ENCODE measurements at regions not wholly inside any gene's neighbourhood (a gene's known extent, or its start where the extent isn't known, plus 50 kb on each side); places are given as distances from the start of the nearest gene placed in this dataset.

- no peak for DNase-seq
- Histone ChIP-seq H4K91ac (ENCODE audit: low read depth, low read length) (no peak overlapping the region), H2BK12ac (ENCODE audit: low read length) (no peak overlapping the region), H3K9me3 (ENCODE audit: insufficient read depth, low read depth, low read length) (no peaks in the 10 kb centered on the region), H2BK5ac (ENCODE audit: low read depth, low read length, poor library complexity) (no peak overlapping the region), H2BK120ac (ENCODE audit: insufficient read depth, low read length, poor library complexity) (no peak overlapping the region), H2AFZ (ENCODE audit: insufficient read depth, low read length, poor library complexity) (no peak overlapping the region), H3K4me1 (ENCODE audit: control insufficient read depth in 1 of 2, insufficient read depth in 2 of 2, low read length in 2 of 2) (no peaks in the 10 kb centered on the region), H3K23ac (ENCODE audit: low read length) (no peak overlapping the region), H3K4ac (ENCODE audit: low read depth, low read length) (no peak overlapping the region), H3K14ac (ENCODE audit: low read length) (no peak overlapping the region), H3K4me3 (ENCODE audit: low read depth, low read length) (no peak overlapping the region), H3K79me1 (ENCODE audit: low read length) (no peaks in the 10 kb centered on the region), H3K4me2 (ENCODE audit: low read length) (no peak overlapping the region), H2AK5ac (ENCODE audit: low read length) (no peak overlapping the region), H4K8ac (ENCODE audit: low read depth, low read length) (no peak overlapping the region), H3K27me3 (ENCODE audit: insufficient read depth, low read length) (no peaks in the 10 kb centered on the region), H3K36me3 (ENCODE audit: control insufficient read depth in 1 of 2, insufficient read depth in 2 of 2, low read length in 2 of 2) (no peaks in the 10 kb centered on the region), H3K9ac (ENCODE audit: low read length) (no peak overlapping the region), H4K12ac (ENCODE audit: low read depth, low read length) (no peak overlapping the region), H3K79me2 (ENCODE audit: control insufficient read depth, insufficient read depth, low read length, poor library complexity) (no peaks in the 10 kb centered on the region), H3K27ac (ENCODE audit: low read depth, low read length) (no peak overlapping the region), H3K18ac (ENCODE audit: low read length) (no peak overlapping the region)
- WGBS (ENCODE audit: extremely low coverage, insufficient coverage, insufficient read length), result no CpG with 5 or more reads among the region's 1 CpG
These were observed 311.7 kb downstream of the WDR72 start for GRCh38 chr15:53447742-53448141.

- Histone ChIP-seq H3K79me2 (ENCODE audit: control insufficient read depth, insufficient read depth, low read length, poor library complexity) (no peaks in the 10 kb centered on the region), H3K4ac (ENCODE audit: low read depth, low read length) (no peak overlapping the region), H3K4me2 (ENCODE audit: low read length) (no peak overlapping the region), H3K18ac (ENCODE audit: low read length) (no peak overlapping the region), H4K8ac (ENCODE audit: low read depth, low read length) (no peak overlapping the region), H3K14ac (ENCODE audit: low read length) (no peak overlapping the region), H3K27ac (ENCODE audit: low read depth, low read length) (no peak overlapping the region), H3K9ac (ENCODE audit: low read length) (no peak overlapping the region), H2BK120ac (ENCODE audit: insufficient read depth, low read length, poor library complexity) (no peak overlapping the region), H2BK5ac (ENCODE audit: low read depth, low read length, poor library complexity) (no peak overlapping the region), H4K91ac (ENCODE audit: low read depth, low read length) (no peak overlapping the region), H3K4me1 (ENCODE audit: control insufficient read depth in 1 of 2, insufficient read depth in 2 of 2, low read length in 2 of 2) (no peaks in the 10 kb centered on the region), H3K36me3 (ENCODE audit: control insufficient read depth in 1 of 2, insufficient read depth in 2 of 2, low read length in 2 of 2) (no peaks in the 10 kb centered on the region), H3K79me1 (ENCODE audit: low read length) (no peaks in the 10 kb centered on the region), H2AK5ac (ENCODE audit: low read length) (no peak overlapping the region), H3K27me3 (ENCODE audit: insufficient read depth, low read length) (no peaks in the 10 kb centered on the region), H3K23ac (ENCODE audit: low read length) (no peak overlapping the region), H2AFZ (ENCODE audit: insufficient read depth, low read length, poor library complexity) (no peak overlapping the region), H2BK12ac (ENCODE audit: low read length) (no peak overlapping the region), H3K9me3 (ENCODE audit: insufficient read depth, low read depth, low read length) (no peaks in the 10 kb centered on the region), H4K12ac (ENCODE audit: low read depth, low read length) (no peak overlapping the region), H3K4me3 (ENCODE audit: low read depth, low read length) (no peak overlapping the region)
- no CpG with 5 or more reads among the region's 2 CpGs for WGBS (ENCODE audit: extremely low coverage, insufficient coverage, insufficient read length)
- DNase-seq, result no peak
These were observed 312.3 kb downstream of the WDR72 start for GRCh38 chr15:53447053-53447574.

GRCh38 chr15:53446376-53446775, 313.1 kb downstream of the WDR72 start:
- H3K23ac ChIP-seq (ENCODE audit: low read length), result no peak overlapping the region

GRCh38 chr15:53445531-53445930, 313.9 kb downstream of the WDR72 start:
- no peak overlapping the region for H3K14ac ChIP-seq (ENCODE audit: low read length)
- H3K4ac ChIP-seq (ENCODE audit: low read depth, low read length), result no peak overlapping the region
- no peak overlapping the region for H2BK120ac ChIP-seq (ENCODE audit: insufficient read depth, low read length, poor library complexity)
- no peak overlapping the region for H3K4me3 ChIP-seq (ENCODE audit: low read depth, low read length)
- no peak overlapping the region for H4K12ac ChIP-seq (ENCODE audit: low read depth, low read length)
- no CpG with 5 or more reads among the region's 7 CpGs for WGBS (ENCODE audit: extremely low coverage, insufficient coverage, insufficient read length)
- H4K91ac ChIP-seq (ENCODE audit: low read depth, low read length), result no peak overlapping the region
- H2BK12ac ChIP-seq (ENCODE audit: low read length), result no peak overlapping the region
- no peak overlapping the region for H3K23ac ChIP-seq (ENCODE audit: low read length)
- H2AK5ac ChIP-seq (ENCODE audit: low read length), result no peak overlapping the region
- H3K27me3 ChIP-seq (ENCODE audit: insufficient read depth, low read length), result no peaks in the 10 kb centered on the region
- H4K8ac ChIP-seq (ENCODE audit: low read depth, low read length), result no peak overlapping the region
- no peaks in the 10 kb centered on the region for H3K79me2 ChIP-seq (ENCODE audit: control insufficient read depth, insufficient read depth, low read length, poor library complexity)
- no peak for DNase-seq
- H3K36me3 ChIP-seq (ENCODE audit: control insufficient read depth in 1 of 2, insufficient read depth in 2 of 2, low read length in 2 of 2), result no peaks in the 10 kb centered on the region
- H3K18ac ChIP-seq (ENCODE audit: low read length), result no peak overlapping the region
- no peak overlapping the region for H3K9ac ChIP-seq (ENCODE audit: low read length)
- H3K27ac ChIP-seq (ENCODE audit: low read depth, low read length), result no peak overlapping the region
- H3K9me3 ChIP-seq (ENCODE audit: insufficient read depth, low read depth, low read length), result no peaks in the 10 kb centered on the region
- no peak overlapping the region for H2AFZ ChIP-seq (ENCODE audit: insufficient read depth, low read length, poor library complexity)
- H3K79me1 ChIP-seq (ENCODE audit: low read length), result no peaks in the 10 kb centered on the region
- H2BK5ac ChIP-seq (ENCODE audit: low read depth, low read length, poor library complexity), result no peak overlapping the region
- no peak overlapping the region for H3K4me2 ChIP-seq (ENCODE audit: low read length)
- H3K4me1 ChIP-seq (ENCODE audit: control insufficient read depth in 1 of 2, insufficient read depth in 2 of 2, low read length in 2 of 2), result no peaks in the 10 kb centered on the region

More at GRCh38 chr15:53446376-53446775, 313.1 kb downstream of the WDR72 start:
- H3K9me3 ChIP-seq (ENCODE audit: insufficient read depth, low read depth, low read length), result no peaks in the 10 kb centered on the region
- H3K4me3 ChIP-seq (ENCODE audit: low read depth, low read length), result no peak overlapping the region
- H3K27ac ChIP-seq (ENCODE audit: low read depth, low read length), result no peak overlapping the region
- H3K4me1 ChIP-seq (ENCODE audit: control insufficient read depth in 1 of 2, insufficient read depth in 2 of 2, low read length in 2 of 2), result no peaks in the 10 kb centered on the region
- H2BK12ac ChIP-seq (ENCODE audit: low read length), result no peak overlapping the region
- no peaks in the 10 kb centered on the region for H3K79me2 ChIP-seq (ENCODE audit: control insufficient read depth, insufficient read depth, low read length, poor library complexity)
- H3K79me1 ChIP-seq (ENCODE audit: low read length), result no peaks in the 10 kb centered on the region
- no peak overlapping the region for H3K4ac ChIP-seq (ENCODE audit: low read depth, low read length)
- no peak overlapping the region for H2BK5ac ChIP-seq (ENCODE audit: low read depth, low read length, poor library complexity)
- H2AFZ ChIP-seq (ENCODE audit: insufficient read depth, low read length, poor library complexity), result no peak overlapping the region
- WGBS (ENCODE audit: extremely low coverage, insufficient coverage, insufficient read length), result no CpG with 5 or more reads among the region's 1 CpG
- no peak overlapping the region for H2BK120ac ChIP-seq (ENCODE audit: insufficient read depth, low read length, poor library complexity)
- H3K18ac ChIP-seq (ENCODE audit: low read length), result no peak overlapping the region
- H2AK5ac ChIP-seq (ENCODE audit: low read length), result no peak overlapping the region
- no peak overlapping the region for H4K8ac ChIP-seq (ENCODE audit: low read depth, low read length)
- no peak overlapping the region for H3K4me2 ChIP-seq (ENCODE audit: low read length)
- H3K14ac ChIP-seq (ENCODE audit: low read length), result no peak overlapping the region
- H3K9ac ChIP-seq (ENCODE audit: low read length), result no peak overlapping the region
- no peak overlapping the region for H4K12ac ChIP-seq (ENCODE audit: low read depth, low read length)
- H3K27me3 ChIP-seq (ENCODE audit: insufficient read depth, low read length), result no peaks in the 10 kb centered on the region
- H3K36me3 ChIP-seq (ENCODE audit: control insufficient read depth in 1 of 2, insufficient read depth in 2 of 2, low read length in 2 of 2), result no peaks in the 10 kb centered on the region
- DNase-seq, result no peak
- H4K91ac ChIP-seq (ENCODE audit: low read depth, low read length), result no peak overlapping the region
